Left ventricle myocardium superior (tissue), 1 donor: ENCODE measurements at regions not wholly inside any gene's neighbourhood (a gene's known extent, or its start where the extent isn't known, plus 50 kb on each side); places are given as distances from the start of the nearest gene placed in this dataset.

Experiments used
- ATAC-seq: fragments of 200-7000 bp; cut with Tn5 transposase; one replicate; pipeline ENCODE4 v1.9.1; 2020; ENCODE audit warnings: mild to moderate bottlenecking, moderate library complexity
- DNase-seq: peaks from one replicate; pipeline ENCODE4 v3.0.0-alpha.2; 2020
- intact Hi-C: fragments of 100-400 bp; cut with micrococcal nuclease; formaldehyde crosslinking; loops from one replicate; pipeline ENCODE4 v1.11.0; 2022
- donor health status: DM: no; HTN: yes; CAD: no; lungs with severe emphysema.

DNA sequence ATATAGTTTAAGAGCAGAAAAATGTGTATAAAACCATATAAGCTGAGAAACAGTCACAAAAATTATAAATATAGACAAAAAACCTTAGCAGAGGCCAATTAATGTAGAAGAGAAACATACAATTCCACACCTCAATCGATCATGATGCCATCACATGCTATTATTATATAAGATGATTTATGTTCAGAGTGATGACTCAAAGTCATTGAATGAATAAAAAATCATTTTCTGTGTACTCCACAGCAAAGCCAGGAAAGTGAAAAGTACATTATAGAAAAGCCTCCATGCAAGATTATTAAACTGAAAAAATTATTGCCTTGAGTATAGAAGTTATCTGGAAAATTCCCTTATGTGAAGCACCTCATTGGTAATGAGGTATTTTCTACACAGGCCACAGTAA is 229.2 kb upstream of the PPFIA2 start:
- intact Hi-C loops = no loop called here

DNA sequence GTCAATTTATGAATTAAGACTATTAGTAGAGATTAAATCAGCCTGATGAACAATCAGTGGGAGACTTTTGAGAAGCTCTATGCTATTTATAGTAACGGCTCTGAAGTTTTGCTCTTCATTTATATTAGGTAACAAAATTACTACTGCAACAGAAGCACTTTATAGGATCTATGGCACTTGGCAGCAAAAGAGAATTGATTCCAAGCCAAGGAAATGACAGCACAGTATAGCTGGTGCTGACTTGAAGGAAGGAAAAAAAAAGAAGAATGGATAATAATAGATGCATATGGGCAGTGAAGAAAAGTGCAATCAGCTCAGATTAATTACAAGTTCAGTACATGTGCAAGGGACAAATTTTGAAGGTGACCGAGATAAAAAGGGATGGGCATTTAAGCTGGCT is 228.2 kb upstream of the PPFIA2 start:
- intact Hi-C loops = no loop called here
- no peak for DNase-seq
- no peak for ATAC-seq

More for the DNA sequence above, 229.2 kb upstream of the PPFIA2 start:
- no peak for DNase-seq
- no peak for ATAC-seq

DNA sequence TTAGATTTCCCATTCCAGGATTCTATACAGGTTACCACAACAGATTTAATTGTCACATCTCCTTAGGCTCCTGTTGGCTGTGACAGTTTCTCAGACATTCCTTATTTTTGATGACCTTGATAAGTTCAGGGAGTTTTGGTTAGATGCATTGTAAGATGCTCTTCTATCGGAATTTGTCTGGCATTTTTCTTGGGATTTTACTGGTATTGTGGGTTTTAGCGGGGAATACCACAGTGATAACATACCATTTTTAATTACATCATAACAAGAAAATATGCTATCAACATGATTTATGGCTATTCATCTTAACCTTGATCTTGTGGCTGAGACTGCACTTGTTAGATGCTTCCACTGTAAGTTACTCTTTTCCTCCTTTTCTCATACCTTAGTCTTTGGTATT is 217.5 kb upstream of the PPFIA2 start:
- ATAC-seq (no peak), DNase-seq (no peak)
- intact Hi-C loops = no loop called here

DNA sequence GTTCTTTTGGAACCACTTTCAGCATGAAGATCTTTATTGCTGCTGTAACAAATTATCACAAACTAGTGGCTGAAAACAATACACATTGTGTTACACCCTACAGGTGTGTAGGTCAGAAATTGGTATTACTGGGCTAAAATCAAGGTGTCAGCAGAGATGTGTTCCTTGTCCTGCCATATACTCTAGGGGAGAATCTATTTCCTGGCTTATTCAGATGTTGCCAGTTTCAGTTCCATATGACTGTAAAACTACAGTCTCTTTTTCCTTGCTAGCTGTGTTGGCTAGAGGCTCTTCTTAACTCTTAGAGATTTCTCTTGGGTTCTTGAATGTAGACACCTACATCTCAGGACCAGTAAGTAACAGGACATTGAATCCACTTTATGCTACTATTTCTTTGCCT is 215.6 kb upstream of the PPFIA2 start:
- DNase-seq = no peak
- ATAC-seq = no peak
- intact Hi-C loops = no loop called here

DNA sequence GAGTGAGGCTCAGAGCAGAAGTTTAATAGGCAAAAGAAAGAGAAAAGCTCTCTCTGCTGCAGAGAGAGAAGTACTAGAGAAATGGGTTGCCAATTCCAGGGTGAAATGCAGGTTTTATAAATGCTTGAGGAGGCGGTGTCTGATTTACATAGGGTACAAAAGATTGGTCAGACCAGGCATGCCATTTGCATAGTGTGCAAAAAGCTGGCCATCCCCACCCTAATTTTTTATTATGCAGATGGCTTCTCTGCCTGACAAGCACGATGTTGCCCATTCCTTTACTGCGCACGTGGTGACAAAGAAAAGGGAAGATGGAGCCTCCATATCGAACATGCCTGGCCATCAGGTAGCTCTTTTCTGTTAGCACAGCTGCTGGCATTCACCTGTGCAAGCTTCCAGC is 209.3 kb upstream of the PPFIA2 start:
- intact Hi-C loops = no loop called here
- DNase-seq (no peak), ATAC-seq (no peak)

DNA sequence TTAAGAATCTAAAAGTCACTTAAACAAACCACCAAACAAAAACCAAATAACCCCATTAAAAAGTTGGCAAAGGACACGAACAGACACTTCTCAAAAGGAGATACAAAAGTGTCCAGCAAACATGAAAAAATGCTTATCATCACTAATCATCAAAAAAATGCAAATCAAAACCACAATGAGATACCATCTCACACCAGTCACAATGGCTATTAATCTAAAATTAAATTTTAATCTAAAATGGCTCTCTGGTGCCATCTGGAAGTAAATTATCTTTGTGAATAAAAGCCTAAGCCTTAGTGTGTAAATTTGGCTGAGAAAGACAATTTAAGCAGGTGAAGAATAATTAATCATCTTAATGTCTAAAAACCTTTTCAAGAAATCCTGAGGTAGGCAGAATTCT is 204.5 kb upstream of the PPFIA2 start:
- ATAC-seq (no peak), DNase-seq (no peak)
- intact Hi-C loops = no loop called here

DNA sequence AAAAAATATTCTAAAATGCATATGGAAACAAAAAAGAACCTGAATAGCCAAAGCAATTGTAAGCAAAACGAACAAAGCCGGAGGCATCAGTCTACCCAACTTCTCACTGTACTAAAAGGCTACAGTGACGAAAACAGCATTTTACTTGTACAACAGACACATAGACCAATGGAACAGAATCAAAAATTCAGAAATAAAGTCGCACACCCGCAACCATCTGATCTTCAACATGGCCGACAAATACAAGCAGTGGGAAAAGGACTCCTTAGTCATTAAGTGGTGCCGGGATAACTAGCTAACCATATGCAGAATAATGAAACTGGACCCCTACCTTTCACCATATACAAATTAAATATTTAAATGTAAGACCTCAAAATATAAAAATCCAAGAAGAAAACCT is 203.9 kb upstream of the PPFIA2 start:
- ATAC-seq = no peak
- DNase-seq = no peak
- intact Hi-C loops = no loop called here

DNA sequence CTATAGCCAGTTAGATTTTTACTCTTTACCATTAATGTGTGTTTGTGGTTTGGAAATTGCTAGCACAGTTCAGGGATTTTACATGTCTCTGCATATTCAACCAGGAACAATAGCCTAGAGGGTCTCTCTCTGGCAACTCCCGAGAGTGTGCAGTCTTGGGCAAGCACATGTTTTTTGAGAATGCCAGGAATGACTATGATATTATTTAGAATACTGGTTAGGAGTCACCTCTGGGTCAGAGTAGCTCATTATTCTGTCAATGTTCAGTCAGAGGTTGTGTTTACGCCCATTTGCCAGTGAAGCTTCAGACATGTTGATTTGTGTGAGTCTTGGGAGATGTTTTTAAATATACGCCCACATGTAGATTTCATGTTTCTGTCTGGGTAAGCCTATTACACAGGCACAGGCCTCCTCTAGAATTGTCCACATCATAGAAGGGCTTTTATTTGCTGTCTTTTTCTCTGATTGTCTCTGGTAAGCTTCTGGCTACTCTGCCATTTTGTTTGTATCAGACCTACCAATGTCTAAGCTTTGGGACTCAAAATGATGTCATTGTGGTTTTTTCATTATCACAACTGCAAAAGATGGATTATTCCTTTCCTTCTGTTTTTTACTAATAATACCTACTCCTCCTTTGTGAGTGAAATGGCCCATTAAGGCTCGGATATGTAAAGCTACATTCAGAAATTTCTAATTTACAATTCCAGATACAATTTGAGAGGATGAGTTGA is 203.1 kb upstream of the PPFIA2 start:
- no peak for DNase-seq
- no peak for ATAC-seq
- intact Hi-C loops = no loop called here

DNA sequence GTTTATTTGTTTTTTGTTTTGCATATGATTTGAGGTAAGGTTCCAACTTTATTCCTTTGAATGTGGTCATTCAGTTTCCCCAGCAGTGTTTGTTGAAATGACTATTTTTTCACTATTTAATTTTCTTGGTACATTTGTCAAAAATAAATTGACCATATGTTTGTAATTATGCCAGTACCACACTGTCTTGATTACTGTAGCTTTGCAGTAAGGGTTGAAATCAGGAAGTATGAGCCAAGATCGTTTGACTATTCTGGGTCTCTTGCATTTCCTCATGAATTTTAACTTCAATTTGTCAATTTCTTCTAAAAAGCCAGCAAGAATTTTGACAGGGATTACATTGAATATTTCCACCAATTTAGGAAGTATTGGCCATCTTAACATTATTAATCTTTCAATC is 199.3 kb upstream of the PPFIA2 start:
- ATAC-seq (no peak), DNase-seq (no peak)
- intact Hi-C loops = no loop called here

DNA sequence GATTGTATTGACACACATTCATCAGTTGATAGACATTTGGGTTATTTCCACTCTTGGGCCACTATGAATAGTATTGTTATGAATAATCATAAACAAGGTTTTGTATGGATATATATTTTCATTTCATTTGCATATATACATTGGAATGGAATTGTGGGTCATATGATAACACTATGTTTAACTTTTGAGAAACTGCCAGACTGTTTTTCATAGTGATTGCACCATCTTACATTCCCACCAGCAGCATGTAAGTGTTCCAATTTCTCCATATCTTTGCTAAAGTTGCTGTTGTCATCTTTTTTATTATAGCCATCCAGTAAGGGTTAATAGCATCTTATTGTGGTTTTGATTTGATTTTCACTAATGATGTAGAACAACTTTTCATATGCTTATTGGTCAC is 198.5 kb upstream of the PPFIA2 start:
- ATAC-seq (no peak), DNase-seq (no peak)
- intact Hi-C loops = no loop called here

DNA sequence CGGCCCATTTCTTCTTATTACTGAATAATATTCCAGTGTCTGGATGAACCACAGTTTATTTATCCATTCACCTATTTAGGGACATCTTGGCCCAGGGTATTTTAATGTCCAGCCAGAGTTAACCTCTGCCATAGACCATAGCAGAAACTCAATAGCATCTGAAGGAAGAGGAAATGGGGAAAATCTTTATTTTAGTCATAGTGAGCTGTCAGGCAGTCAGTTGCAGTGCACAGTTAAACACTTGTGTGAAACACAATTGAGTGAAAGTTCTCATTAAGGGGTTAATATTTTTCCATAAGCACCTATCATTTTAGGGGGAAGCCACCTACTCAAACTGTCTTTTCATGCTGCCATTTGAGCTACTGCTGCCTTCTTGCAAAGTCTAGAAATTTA is 197.3 kb upstream of the PPFIA2 start:
- DNase-seq (no peak), ATAC-seq (no peak)
- intact Hi-C loops = no loop called here

DNA sequence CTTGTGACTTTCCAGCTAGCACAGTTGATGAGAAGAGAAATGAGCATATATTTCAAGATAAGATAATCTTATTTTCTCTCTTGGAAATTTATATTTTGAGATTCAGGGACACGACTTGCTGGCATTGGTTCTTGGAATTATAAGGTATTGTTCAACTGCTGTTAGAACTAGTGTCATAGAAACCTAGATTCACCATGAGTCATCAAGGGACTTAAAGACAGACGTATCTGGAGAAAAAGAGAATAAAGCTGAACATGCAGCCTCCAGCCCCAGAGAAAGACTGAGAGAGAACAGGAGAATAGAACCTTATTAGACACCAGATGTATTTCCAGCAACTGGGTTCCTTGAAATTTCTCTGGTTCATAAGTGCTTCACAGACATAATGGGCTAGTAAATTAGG is 194.4 kb upstream of the PPFIA2 start:
- no peak for DNase-seq
- intact Hi-C loops = no loop called here
- no peak for ATAC-seq

DNA sequence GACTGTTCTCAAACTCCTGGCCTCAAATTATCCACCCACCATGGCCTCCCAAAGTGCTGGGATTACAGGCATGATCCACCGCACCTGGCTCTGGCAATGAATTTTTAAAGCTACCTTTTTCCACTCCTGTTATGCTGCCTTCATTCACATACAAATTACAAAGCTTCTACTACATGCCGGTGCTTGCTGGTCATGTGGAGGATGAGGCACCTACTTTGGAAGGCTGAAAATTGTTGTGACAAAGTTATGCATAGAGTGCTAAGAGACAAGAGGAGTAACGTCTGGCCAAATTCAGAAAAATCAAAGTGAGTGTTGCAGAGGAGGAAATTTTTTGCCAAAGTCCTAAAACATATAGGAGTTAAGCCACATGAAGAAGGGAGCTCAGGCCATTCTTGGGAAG is 191.7 kb upstream of the PPFIA2 start:
- DNase-seq = no peak
- intact Hi-C loops = no loop called here
- no peak for ATAC-seq

DNA sequence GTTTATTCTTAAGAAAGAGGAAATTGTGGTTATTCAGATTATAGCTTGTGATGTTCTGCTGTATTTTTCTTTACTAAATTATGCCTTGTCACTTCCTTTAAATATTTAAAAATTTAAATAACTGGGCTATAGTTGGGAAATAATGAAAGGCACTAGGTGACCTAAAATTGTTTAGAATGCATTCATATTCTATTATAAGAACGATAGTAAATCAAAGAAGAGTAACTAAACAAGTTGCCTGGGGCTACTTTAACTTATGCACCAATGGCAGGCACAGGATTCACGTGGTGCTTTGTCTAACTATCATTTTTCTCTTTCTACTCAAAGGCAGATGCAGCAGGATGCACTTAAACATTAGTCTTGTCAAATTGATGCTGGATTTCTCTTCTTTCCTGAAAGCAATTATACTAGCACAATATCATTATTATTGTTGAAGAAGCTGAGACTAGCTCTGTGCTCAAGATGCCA is 190.7 kb upstream of the PPFIA2 start:
- DNase-seq = no peak
- no peak for ATAC-seq
- intact Hi-C loops = no loop called here

DNA sequence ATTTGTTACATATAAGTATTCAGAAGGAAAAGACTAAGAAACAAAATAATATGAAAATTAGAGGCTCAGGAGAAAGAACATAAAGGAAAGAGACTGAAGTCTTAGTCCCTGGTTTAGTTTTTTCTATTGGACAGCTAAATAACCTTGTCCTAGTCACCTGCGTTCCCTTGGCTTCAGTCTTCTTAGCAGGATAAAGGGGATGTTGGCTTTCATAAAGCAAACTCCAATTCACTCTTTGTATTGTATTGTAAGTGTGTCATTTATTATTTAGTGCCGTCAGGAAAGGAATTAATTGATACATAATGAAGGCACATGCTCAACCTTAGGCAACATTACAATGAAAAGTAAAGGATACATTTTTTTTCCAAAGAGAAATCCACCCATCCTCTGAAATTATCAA is 190.3 kb upstream of the PPFIA2 start:
- intact Hi-C loops = no loop called here
- ATAC-seq (no peak), DNase-seq (no peak)

DNA sequence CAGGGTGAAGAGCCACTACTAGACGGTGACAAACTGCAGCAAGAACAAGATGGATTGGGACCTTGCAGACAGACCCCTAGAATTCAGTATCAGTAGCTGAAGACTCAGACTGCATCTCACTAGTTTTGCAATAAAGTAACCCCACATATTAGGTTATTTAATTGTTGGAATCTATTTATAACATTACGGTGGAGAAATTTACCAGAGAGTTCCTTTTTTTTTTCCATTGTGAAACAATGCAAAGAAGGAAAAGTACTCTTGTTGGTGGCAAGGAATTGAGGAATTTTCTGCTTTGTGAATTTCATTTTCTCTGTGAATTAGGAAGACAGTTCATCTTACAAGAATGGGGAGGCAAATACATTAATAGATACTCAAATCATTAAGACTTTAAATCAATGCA is 185.7 kb upstream of the PPFIA2 start:
- intact Hi-C loops = no loop called here
- DNase-seq (no peak), ATAC-seq (no peak)

DNA sequence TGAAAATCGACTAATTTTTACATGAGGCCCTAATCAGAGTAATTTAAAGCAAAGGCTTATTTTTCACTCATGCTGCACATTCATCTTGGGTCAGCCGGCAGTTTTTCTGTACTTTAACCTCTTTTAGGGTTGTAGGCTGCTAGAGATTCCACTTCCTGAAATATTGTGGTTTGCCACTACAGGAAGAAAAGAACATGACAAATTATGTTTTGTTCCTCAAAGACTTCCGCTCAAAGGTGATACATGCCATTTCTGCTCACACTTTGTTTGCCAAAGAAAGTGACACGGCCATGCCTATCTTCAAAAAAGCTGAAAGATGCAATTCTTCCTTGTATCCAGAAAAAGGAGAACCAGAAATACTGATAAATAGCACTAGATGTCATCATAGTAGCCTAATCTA is 183.4 kb upstream of the PPFIA2 start:
- ATAC-seq (no peak), DNase-seq (no peak)
- intact Hi-C loops = no loop called here

DNA sequence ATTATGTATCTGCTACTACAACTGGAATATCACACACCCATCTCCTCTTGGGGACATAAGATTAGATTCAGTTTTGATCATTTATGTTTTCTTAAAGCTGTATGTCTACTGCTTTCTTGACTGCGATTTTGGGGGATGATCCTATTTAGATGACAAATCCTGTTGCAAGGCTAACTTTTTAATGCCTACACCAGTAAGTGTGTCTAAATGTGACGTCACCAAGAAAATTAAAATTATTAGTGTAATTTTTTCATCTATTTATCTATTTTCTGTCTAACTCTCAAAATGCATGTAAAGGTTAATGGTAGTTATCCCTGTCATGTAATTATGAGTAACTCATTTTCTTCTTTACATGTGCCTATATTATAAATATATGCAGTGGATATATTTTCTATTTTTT is 170.9 kb upstream of the PPFIA2 start:
- no peak for DNase-seq
- ATAC-seq = no peak
- intact Hi-C loops = no loop called here

DNA sequence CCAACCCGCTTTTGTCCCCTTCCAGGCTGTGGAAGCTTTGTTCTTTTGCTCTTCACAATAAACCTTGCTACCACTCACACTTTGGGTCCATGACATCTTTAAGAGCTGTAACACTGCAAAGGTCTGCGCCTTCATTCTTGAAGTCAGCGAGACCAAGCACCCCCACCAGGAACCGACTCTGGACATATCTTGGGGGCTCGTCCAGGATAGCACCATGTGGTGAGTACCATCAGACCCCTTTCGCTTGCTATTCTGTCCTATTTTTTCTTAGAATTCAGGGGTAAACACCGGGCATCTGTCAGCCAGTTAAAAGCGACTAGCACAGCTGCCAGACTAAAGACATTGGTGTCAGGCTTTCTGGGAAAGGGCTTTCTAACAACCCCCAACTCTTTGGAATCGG is 137.6 kb upstream of the PPFIA2 start:
- DNase-seq = no peak
- intact Hi-C loops = no loop called here
- ATAC-seq = no peak

DNA sequence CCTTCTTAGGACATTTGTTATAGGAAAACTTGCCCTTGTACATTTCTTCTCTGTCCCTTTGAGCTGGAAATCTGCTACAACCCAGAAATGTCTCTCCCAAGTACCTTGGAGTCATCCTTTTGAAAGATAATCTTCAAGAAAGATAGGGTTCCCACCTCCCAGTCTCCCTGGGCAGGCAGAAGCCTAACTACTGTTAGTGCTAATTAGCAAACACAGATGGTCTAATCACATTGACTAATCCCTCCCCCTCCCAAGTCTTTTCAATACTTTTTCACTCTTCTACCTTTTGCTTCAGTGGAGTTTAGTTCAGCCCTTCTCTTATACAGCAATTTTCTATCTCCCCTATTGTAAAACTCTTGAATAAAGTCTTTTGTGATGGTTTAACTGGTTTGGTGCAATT is 129.8 kb upstream of the PPFIA2 start:
- DNase-seq (no peak), ATAC-seq (no peak)
- intact Hi-C loops = no loop called here

DNA sequence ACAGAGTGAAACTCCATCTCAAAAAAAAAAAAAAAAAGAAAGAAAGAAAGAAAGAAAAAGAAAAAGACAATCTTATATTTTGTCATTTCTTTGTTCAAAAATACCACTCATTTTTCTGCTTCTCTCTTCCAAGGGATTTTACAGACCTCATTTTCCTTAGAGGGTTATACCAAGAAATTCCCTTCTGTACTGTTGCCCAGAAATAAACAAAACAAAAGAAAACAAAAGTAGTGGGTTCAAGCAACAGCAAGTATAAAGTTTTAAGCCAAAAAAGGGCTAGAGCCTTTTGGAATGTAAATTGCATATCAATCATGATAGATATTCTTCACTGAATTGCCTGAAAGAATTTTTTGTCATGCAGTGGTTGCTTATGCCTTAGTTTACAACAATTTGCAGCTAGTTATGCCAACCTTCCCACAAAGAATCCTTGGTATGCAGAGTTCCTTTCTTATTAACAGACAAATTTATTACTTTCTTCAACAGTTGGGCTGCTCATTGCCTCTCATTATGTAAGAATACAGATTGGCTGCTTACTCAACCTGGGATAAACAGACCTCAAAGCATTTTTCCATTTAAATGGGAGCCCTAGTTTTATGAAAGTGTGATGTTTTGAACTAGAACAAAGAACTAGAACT is 129.1 kb upstream of the PPFIA2 start:
- intact Hi-C loops = no loop called here
- no peak for DNase-seq
- no peak for ATAC-seq
